Heart right ventricle (tissue), 16 donors: ENCODE measurements at regions not wholly inside any gene's neighbourhood (a gene's known extent, or its start where the extent isn't known, plus 50 kb on each side); places are given as distances from the start of the nearest gene placed in this dataset.
"Not testable (repeated sequence)": the region's sequence is repeated elsewhere in the genome, so short reads cannot be mapped to it uniquely, and the experiment has no call there.

Experiments used
- ATAC-seq, 8 donors: fragments of 200-7000 bp; cut with Tn5 transposase; one replicate each; pipeline ENCODE4 v1.9.1; 2020; ENCODE audit warnings: mild to moderate bottlenecking in 8 of 8, moderate library complexity in 8 of 8, moderate number of reproducible peaks in 1 of 8
- DNase-seq, 2 donors: peaks; one replicate each; pipeline ENCODE4 v3.0.0-alpha.2; 2020
- H3K27ac ChIP-seq, 10 donors: fragments of 200-600 bp; sonication (generic) in 2 of 10; one replicate each; pipeline versions ENCODE4 v1.5.0 to v1.8.0; 2020 to 2022; ENCODE audit warnings: mild to moderate bottlenecking in 3 of 10
- H3K27me3 ChIP-seq, 7 donors: fragments of 200-600 bp; one replicate each; pipeline ENCODE4 v1.8.0; 2021 to 2022; ENCODE audit warnings: mild to moderate bottlenecking in 2 of 7
- H3K36me3 ChIP-seq, 9 donors: fragments of 200-600 bp; sonication (generic) in 1 of 9; one replicate each; pipeline versions ENCODE4 v1.5.0 to v1.8.0; 2020 to 2022; ENCODE audit warnings: mild to moderate bottlenecking in 2 of 9
- H3K4me1 ChIP-seq, 9 donors: fragments of 200-600 bp; sonication (generic) in 1 of 9; one replicate each; pipeline versions ENCODE4 v1.5.0 to v1.8.0; 2020 to 2022; ENCODE audit warnings: mild to moderate bottlenecking in 4 of 9
- H3K4me3 ChIP-seq, 10 donors: fragments of 200-600 bp; sonication (generic) in 2 of 10; one replicate each; pipeline versions ENCODE4 v1.5.0 to v1.8.0; 2020 to 2022; ENCODE audit warnings: mild to moderate bottlenecking in 7 of 10, moderate library complexity in 2 of 10
- H3K9me3 ChIP-seq, 11 donors: fragments of 200-600 bp in 10 of 11; sonication (generic) in 2 of 11; one replicate each; pipeline versions ENCODE4 v1.5.0 to v1.8.0; 2013 to 2022; ENCODE audit warnings: mild to moderate bottlenecking in 2 of 11, control low read depth in 1 of 11, moderate library complexity in 1 of 11
- WGBS, 2 donors: extraction: QIAGEN DNeasy Blood & Tissue Kit; methylation state at CpG; one replicate each; pipeline ENCODE4 v1.1.7; 2013; ENCODE audit warnings: inconsistent platforms in 1 of 2; 5-methylcytosine and 5-hydroxymethylcytosine counted together
- intact Hi-C, 10 donors: fragments of 100-400 bp; cut with DNase I; formaldehyde crosslinking; loops; one replicate each; pipeline versions ENCODE4 v1.11.1 to v1.14.2; 2022
- TF ChIP-seq, protein P1 (sequence below), 9 donors: fragments of 200-600 bp; sonication (generic) in 2 of 9; IDR thresholded peaks; one replicate each; pipeline versions ENCODE4 v1.5.0 to v1.8.0; 2021 to 2022; ENCODE audit warnings: antibody characterized with exemption in 9 of 9, mild to moderate bottlenecking in 5 of 9, moderate library complexity in 1 of 9
- donor health status: Arrhythmogenic right ventricular cardiomyopathy.
- donor health status: ischemic (EF 13 %, LVEDD 7.1; RV severe dilation, severe dysfunction).
- donor health status: healthy with polysubstance abuse.
- donor health status: DM: no; HTN: yes; CAD: no.
- donor health status: DM: no; HTN: no; CAD: no.
- donor health status: ischemic (EF 25% LVEDD 6.9; RV normal size, moderate dysfunction).
- donor health status: ischemic (EF 25% LVEDD 5.7; RV mildly dilated, moderate dysfunction).
- donor health status: healthy.
- donor health status: DM: yes; HTN: yes; CAD: no.
- donor health status: Ischemic cardiomyopathy.
- donor health status: ischemic (EF 35%, LVEDD 5.7; RV mildly dilated, moderate dysfunction).
- donor health status: nonischemic (EF 11% LVEDD 7.7; RV severe dilation, severe dysfunction).
- donor health status: DM: yes; HTN: yes; CAD: no.
- donor health status: PGD.
- donor health status: ischemic (EF 29% LVEDD 5.4; RV normal size, mild dysfunction).
- donor health status: nonischemic (EF 23%, LVEDD 6.1; RV moderate dilation, normal function).

DNA sequence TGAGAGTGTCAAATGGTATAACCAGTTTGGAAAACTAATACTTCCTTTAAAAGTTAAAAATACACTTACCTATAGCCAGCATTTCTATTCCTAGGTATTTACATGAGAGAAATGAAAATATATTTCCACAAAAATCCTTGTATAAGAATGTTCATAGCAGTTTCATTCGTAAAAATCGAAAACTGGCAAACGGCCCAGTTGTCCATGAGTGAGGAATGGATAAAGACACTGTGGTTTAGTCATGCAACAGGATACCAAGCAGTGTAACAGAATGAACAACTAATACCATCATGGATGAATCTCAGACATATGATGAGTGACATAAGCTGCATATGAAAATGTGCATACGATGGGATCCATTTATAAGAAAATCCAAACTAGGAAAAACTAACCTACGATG lies 136.7 kb downstream of the MACROH2A1 start:
- Histone ChIP-seq H3K27me3 (no peaks in the 10 kb centered on the region), H3K36me3 (no peaks in the 10 kb centered on the region), H3K4me1 (no peaks in the 10 kb centered on the region), H3K9me3 (peaks cover 0 to 21% (median 4%) of the 10 kb centered on the region in 11 donors), H3K27ac (no peak overlapping the region), H3K4me3 (no peak overlapping the region)
- DNase-seq (no peak), ATAC-seq (no peak)
- intact Hi-C loops = no loop called here
- WGBS, 2 donors = 90 to 94% methylated on average over 5 of the region's 5 CpGs
- TF ChIP-seq, protein P1, sequence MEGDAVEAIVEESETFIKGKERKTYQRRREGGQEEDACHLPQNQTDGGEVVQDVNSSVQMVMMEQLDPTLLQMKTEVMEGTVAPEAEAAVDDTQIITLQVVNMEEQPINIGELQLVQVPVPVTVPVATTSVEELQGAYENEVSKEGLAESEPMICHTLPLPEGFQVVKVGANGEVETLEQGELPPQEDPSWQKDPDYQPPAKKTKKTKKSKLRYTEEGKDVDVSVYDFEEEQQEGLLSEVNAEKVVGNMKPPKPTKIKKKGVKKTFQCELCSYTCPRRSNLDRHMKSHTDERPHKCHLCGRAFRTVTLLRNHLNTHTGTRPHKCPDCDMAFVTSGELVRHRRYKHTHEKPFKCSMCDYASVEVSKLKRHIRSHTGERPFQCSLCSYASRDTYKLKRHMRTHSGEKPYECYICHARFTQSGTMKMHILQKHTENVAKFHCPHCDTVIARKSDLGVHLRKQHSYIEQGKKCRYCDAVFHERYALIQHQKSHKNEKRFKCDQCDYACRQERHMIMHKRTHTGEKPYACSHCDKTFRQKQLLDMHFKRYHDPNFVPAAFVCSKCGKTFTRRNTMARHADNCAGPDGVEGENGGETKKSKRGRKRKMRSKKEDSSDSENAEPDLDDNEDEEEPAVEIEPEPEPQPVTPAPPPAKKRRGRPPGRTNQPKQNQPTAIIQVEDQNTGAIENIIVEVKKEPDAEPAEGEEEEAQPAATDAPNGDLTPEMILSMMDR (IDR thresholded peaks at IDR 0.05) = no peak

DNA sequence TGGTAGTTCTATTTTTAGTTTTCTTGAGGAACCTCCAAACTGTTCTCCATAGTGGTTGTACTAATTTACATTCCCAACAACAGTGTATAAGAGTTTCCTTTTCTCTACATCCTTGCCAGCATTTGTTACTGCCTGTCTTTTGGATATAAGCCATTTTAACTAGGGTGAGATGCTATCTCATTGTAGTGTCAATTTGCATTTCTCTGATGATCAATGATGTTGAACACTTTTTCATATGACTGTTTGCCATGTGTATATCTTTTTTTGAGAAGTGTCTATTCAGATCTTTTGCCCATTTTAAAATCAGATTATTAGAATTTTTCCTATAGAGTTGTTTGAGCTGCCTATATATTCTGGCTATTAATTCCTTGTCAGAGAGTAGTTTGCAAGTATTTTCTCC lies 138.9 kb downstream of the MACROH2A1 start:
- H3K27ac ChIP-seq, ATAC-seq, H3K27me3 ChIP-seq, H3K4me3 ChIP-seq, H3K4me1 ChIP-seq, H3K36me3 ChIP-seq, DNase-seq, intact Hi-C loops: not testable (repeated sequence)
- H3K9me3 ChIP-seq = peaks cover 0 to 21% (median 4%) of the 10 kb centered on the region in 11 donors

DNA sequence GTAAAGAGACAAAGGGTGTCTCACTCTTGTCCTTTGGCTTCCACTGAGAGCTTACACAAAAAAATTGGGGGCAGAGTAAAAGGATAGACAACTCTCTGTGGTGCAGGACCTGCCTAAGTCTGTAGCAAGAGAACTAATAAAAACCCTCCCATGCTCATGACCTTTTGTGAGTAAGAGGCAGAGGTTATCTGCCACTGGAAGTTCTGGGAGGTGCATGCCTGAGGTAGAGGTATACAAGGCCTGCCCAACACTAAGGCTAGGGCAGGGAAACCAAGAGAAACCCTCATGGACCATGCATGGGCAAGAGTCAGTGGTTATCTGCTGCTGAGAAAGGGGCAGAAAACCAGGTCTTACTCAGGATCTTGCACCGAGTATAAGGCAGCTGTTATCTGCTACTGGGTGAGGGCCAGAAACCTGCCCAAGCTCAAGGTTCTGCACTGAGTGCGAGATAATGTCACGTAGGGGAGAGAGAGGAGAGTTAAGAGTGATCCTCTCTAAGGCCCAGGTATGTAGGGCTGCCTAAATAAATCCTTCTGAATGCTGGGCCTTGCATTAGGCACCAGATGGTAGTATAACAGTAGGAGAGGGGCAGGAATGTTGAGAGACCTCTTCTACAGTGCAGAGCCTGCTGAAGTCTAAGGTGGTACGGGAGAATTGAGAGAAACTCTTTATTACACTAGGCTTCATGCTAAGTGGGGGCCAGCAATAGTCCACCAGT lies 143.4 kb downstream of the MACROH2A1 start:
- WGBS, 2 donors = 55 to 66% methylated on average over 4 of the region's 4 CpGs
- H3K27me3 ChIP-seq = no peaks in the 10 kb centered on the region

DNA sequence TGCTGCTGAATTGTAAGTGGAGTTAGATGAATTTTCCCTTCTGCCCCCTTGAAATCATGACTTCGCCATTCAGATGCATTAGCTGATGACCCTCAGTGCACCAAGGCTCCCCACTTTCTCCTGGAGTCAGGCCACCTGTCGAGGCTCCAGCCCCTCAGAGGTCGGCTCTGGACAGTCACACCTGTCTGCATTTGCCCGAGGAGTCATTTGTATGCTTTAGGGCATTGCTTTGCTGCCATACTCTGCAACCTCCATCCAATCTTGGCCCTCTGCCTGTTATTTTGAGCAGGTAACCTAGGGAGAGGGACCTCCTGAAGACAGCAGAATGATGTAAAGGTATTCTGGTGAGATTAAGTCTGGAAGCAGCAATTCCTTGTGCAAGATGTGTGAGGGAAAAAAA lies 144.8 kb downstream of the MACROH2A1 start:
- intact Hi-C loops = loop anchor here in 1 of 10 donors (10.0 kb wide), 1 partner anchor 171 kb away; no protein-coding TSS in a partner anchor
- 67 to 69% methylated on average over 4 of the region's 4 CpGs for WGBS, 2 donors
- no peak for ATAC-seq
- TF ChIP-seq, protein P1 (IDR thresholded peaks at IDR 0.05) = no peak
- Histone ChIP-seq H3K27ac (no peak overlapping the region), H3K9me3 (peaks cover 0 to 7% (median 3%) of the 10 kb centered on the region in 11 donors), H3K4me1 (no peaks in the 10 kb centered on the region), H3K36me3 (no peaks in the 10 kb centered on the region), H3K27me3 (no peaks in the 10 kb centered on the region), H3K4me3 (no peak overlapping the region)
- DNase-seq = no peak

More for the DNA sequence above, 143.4 kb downstream of the MACROH2A1 start:
- DNase-seq = no peak
- Histone ChIP-seq H3K36me3 (no peaks in the 10 kb centered on the region), H3K27ac (no peak overlapping the region), H3K4me1 (no peaks in the 10 kb centered on the region), H3K4me3 (no peak overlapping the region), H3K9me3 (peaks cover 0 to 12% (median 4%) of the 10 kb centered on the region in 11 donors)
- TF ChIP-seq, protein P1 (IDR thresholded peaks at IDR 0.05) = peak in 2 of 9 donors; percentile 8 to 10
- no peak for ATAC-seq
- intact Hi-C loops = loop anchor here in 1 of 10 donors (10.0 kb wide), 1 partner anchor 169 kb away; no protein-coding TSS in a partner anchor

DNA sequence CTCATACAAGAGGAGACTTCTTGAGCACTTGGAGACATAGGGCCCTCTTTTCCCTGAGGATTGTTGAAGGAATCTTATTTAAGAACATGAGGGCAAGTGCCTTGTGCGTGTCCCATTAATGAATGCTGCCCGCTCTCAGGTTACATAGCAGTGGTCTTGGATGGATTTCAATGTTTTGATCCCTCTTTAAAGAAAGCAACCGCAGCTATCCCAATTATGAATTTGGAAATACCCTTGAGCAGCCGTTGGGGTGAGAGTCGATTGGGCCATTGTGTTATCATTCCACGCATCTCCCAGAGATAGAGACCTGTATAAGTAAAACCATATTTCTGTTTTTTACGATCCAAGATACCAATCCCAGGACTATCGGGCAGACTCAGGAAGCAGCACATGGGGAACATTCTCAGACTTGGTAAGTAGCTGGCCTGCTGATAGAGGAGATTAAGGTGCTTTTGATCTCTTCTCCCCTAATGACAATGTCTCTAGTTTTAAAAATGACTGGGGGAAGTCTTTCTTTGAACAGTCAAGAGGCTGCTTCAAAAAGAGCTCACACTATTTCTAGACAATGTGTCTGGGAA lies 145.3 kb downstream of the MACROH2A1 start:
- TF ChIP-seq, protein P1 (IDR thresholded peaks at IDR 0.05) = no peak
- peaks cover 0 to 2% (median 0%) of the 10 kb centered on the region in 11 donors for H3K9me3 ChIP-seq
- H3K27ac ChIP-seq = no peak overlapping the region
- 85 to 86% methylated on average over 8 of the region's 8 CpGs for WGBS, 2 donors
- intact Hi-C loops = loop anchor here in 1 of 10 donors (10.0 kb wide), 1 partner anchor 171 kb away; no protein-coding TSS in a partner anchor
- DNase-seq (no peak), ATAC-seq (no peak)
- no peaks in the 10 kb centered on the region for H3K27me3 ChIP-seq
- no peak overlapping the region for H3K4me3 ChIP-seq
- no peaks in the 10 kb centered on the region for H3K36me3 ChIP-seq
- no peaks in the 10 kb centered on the region for H3K4me1 ChIP-seq
